ENCODE measurements at regions not wholly inside any gene's neighbourhood (a gene's known extent, or its start where the extent isn't known, plus 50 kb on each side); places are given as distances from the start of the nearest gene placed in this dataset.

DNA sequence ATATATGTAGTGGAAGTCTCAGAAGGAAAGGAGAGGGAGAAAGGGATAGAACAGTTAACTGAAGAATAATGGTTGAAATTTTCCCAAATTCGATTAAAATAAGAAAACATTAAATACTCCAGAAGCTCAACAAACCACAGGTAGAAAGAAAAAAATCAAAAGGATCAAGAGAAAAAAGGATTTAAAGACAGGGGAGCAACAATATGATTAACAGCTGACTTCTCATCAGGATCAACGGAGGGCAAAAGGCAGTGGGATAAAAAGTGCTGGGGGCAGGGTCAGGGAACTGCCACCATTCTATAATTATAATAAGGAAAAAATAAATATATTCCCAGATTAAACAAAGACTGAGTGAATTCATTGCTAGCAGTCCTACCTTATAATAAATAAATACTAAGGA is 55.3 kb downstream of the CDKN2C start:
- H3K27me3 Mint-ChIP-seq, result peaks cover 28% of the 10 kb centered on the region
- H3K9me3 Mint-ChIP-seq, result no peaks in the 10 kb centered on the region
- H3K27ac Mint-ChIP-seq, result no peak overlapping the region
- CTCF ChIA-PET, result no interaction called here
- DNase-seq, result no peak
- H3K4me1 Mint-ChIP-seq, result no peaks in the 10 kb centered on the region
- POLR2A ChIA-PET, result no interaction called here
- no peaks in the 10 kb centered on the region for H3K36me3 Mint-ChIP-seq (ENCODE audit: low read depth)
- H3K4me3 Mint-ChIP-seq, result no peak overlapping the region

DNA sequence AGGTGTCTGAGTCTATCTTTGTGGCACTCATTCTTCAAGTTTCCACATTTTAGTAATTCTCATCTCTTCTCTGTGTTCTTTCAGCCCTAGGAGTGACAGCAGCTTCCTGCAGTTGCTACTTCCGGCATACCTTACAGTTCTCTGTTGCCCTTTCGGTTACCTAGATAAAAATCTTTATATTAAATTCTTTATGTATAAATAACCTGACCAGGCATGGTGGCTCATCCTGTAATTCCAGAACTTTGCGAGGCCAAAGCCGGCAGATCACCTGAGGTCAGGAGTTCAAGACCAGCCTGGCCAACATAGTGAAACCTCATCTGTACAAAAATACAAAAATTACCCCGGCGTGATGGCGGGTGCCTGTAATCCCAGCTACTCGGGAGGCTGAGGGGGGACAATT is 62.9 kb downstream of the CDKN2C start:
- Mint-ChIP-seq H3K27ac (no peak overlapping the region), H3K4me3 (no peak overlapping the region), H3K9me3 (no peaks in the 10 kb centered on the region), H3K4me1 (no peaks in the 10 kb centered on the region), H3K36me3 (ENCODE audit: low read depth) (no peaks in the 10 kb centered on the region), H3K27me3 (peaks cover 22% of the 10 kb centered on the region)
- POLR2A ChIA-PET, result no interaction called here
- CTCF ChIA-PET, result no interaction called here
- no peak for DNase-seq

DNA sequence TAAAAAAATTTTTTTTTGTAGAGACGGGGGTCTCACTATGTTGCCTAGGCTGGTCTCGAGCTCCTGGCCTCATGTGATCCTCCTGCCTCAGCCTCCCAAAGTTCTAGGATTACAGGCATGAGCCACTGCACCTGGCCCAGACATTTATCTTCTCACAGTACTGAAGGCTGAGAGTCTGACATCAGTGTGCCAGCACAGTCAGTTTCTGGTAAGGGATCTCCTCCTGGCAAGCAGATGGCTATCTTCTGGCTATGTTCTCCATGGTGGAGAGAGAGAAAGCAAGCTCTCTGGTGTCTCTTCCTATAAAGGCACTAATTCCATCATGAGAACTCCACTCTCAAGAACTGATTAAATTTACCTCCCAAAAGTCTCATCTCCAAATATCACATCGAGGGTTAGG is 57.8 kb upstream of the C1orf185 start:
- Mint-ChIP-seq H3K36me3 (ENCODE audit: low read depth) (no peaks in the 10 kb centered on the region), H3K9me3 (peaks cover 5% of the 10 kb centered on the region), H3K27ac (no peak overlapping the region), H3K4me3 (no peak overlapping the region), H3K4me1 (peaks cover 1% of the 10 kb centered on the region), H3K27me3 (peaks cover 17% of the 10 kb centered on the region)
- DNase-seq, result no peak
- ChIA-PET POLR2A (no interaction called here), CTCF (interaction anchor here (0.9 kb wide), 1 partner anchor 143 kb away, joined by 3 read pairs; no protein-coding TSS in a partner anchor)

DNA sequence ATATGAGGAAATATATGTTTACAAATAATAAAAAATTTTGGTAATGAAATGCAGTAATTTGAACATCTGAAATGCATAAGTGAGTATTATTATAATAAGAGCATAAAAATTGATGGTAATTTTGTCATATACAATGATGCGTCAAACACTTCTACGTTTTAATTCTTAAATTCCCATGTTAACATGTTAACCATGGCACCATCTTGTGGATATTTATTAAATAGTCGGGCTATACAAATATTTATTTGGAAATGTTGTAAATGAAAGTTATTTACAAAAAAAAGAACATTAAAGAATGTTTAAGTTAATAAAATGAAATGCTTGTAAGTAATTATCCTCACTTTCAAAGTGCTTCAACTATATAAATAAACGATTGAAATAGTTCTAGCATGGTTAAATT is 57.2 kb upstream of the C1orf185 start:
- ChIA-PET POLR2A (no interaction called here), CTCF (interaction anchor here (0.9 kb wide), 1 partner anchor 143 kb away, joined by 3 read pairs; no protein-coding TSS in a partner anchor)
- Mint-ChIP-seq H3K27me3 (peaks cover 17% of the 10 kb centered on the region), H3K36me3 (ENCODE audit: low read depth) (no peaks in the 10 kb centered on the region), H3K4me3 (no peak overlapping the region), H3K9me3 (peaks cover 2% of the 10 kb centered on the region), H3K27ac (no peak overlapping the region), H3K4me1 (peaks cover 1% of the 10 kb centered on the region)
- DNase-seq, result no peak

DNA sequence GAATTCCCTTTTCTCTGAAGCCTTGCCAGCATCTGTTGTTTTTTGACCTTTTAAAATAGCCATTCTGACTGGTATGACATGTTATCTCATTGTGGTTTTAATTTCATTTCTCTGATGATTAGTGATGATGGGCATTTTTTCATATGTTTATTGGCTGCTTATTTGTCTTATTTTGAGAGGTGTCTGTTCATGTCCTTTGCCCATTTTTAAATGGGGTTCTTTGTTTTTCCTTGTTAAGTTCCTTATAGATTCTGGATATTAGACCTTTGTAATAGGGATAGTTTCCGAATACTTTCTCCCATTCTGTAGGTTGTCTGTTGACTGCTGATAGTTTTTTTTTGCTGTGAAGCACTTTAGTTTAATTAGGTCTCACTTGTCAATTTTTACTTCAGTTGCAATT is 54.0 kb upstream of the C1orf185 start:
- peaks cover under 1% of the 10 kb centered on the region for H3K9me3 Mint-ChIP-seq
- no peak overlapping the region for H3K4me3 Mint-ChIP-seq
- no peak overlapping the region for H3K27ac Mint-ChIP-seq
- ChIA-PET CTCF (no interaction called here), POLR2A (no interaction called here)
- DNase-seq, result no peak
- peaks cover 36% of the 10 kb centered on the region for H3K27me3 Mint-ChIP-seq
- no peaks in the 10 kb centered on the region for H3K36me3 Mint-ChIP-seq (ENCODE audit: low read depth)
- peaks cover 1% of the 10 kb centered on the region for H3K4me1 Mint-ChIP-seq

DNA sequence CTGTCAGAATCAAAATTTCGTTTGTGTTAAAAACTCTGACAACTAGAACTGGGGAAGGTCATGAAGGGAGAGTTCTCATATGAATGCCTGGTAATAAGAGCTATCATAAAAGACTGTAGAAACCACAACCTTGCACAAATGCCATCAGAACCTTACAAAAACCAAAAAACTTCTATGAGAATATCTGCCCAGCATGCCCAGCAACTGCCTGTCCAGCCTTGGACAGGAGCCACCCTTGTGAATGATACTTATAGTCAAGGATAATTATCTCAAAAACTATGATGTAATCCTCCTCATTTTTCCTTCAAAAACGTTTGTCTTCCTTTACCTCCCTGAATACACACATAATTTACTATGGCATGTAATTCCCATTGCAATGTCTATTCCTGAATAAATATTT is 53.4 kb upstream of the C1orf185 start:
- CTCF ChIA-PET, result interaction anchor here (1.2 kb wide), 1 partner anchor 145 kb away, joined by 3 read pairs; no protein-coding TSS in a partner anchor
- POLR2A ChIA-PET, result no interaction called here
- no peaks in the 10 kb centered on the region for H3K36me3 Mint-ChIP-seq (ENCODE audit: low read depth)
- no peak overlapping the region for H3K4me3 Mint-ChIP-seq
- H3K27me3 Mint-ChIP-seq, result peaks cover 41% of the 10 kb centered on the region
- no peak overlapping the region for H3K27ac Mint-ChIP-seq
- no peak for DNase-seq
- H3K4me1 Mint-ChIP-seq, result peaks cover 1% of the 10 kb centered on the region
- H3K9me3 Mint-ChIP-seq, result no peaks in the 10 kb centered on the region
